ENCODE measurements at regions not wholly inside any gene's neighbourhood (a gene's known extent, or its start where the extent isn't known, plus 50 kb on each side); places are given as distances from the start of the nearest gene placed in this dataset.

DNA sequence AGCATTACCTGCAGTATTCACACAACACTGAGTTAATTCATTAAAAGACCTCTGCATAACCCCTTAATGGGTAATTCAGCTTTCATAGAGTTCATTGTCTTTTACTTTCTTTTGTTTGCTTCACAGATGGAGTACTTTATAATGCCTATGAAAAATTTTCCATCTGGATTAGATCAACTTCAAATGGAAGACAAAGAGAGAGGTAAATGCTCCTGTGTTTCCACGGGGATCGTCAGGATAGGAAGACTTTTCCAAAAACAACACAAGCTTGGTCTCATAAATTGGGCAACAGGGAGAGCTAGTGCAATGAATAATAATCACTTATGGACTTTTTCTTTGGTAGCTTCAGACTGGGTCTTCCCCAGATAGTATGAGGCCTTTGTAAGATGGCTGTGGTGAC is 100.7 kb downstream of the ICOS start:
- no peak for ATAC-seq

DNA sequence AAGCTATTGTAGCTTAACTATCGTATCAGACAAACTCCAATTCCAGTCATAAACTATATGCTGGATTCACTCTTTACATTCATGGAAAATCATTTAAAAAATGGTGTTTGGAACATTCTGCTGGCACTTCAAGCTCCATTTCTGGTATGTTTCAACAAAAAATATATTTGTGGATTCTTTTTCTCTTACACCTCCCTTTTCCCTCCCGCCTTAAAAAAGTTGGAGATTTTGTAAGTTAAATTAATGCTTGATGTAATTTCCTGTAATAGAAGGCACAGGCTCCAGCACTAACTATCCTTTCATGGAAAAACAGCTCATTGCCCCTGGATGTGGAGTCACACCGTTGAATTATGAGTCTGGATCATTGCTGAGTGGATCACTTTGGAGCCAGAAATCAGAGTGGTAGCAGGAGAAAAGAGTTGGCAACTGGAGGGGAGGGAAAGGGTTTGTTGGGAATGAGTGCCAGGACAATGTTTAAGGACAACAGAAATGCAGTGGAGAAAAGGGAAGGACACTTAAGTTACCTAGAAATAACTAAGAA is 102.8 kb downstream of the ICOS start:
- 64 to 69% methylated on average over 3 of the region's 3 CpGs for WGBS, 2 donors
- peaks cover 0 to 10% (median 0%) of the 10 kb centered on the region in 11 donors for H3K9me3 ChIP-seq
- intact Hi-C loops (cut with DNase I) = no loop called here
- no peak overlapping the region for H3K4me3 ChIP-seq
- no peaks in the 10 kb centered on the region for H3K36me3 ChIP-seq
- no peak overlapping the region for H3K27ac ChIP-seq
- ATAC-seq = no peak
- TF ChIP-seq, protein P1, sequence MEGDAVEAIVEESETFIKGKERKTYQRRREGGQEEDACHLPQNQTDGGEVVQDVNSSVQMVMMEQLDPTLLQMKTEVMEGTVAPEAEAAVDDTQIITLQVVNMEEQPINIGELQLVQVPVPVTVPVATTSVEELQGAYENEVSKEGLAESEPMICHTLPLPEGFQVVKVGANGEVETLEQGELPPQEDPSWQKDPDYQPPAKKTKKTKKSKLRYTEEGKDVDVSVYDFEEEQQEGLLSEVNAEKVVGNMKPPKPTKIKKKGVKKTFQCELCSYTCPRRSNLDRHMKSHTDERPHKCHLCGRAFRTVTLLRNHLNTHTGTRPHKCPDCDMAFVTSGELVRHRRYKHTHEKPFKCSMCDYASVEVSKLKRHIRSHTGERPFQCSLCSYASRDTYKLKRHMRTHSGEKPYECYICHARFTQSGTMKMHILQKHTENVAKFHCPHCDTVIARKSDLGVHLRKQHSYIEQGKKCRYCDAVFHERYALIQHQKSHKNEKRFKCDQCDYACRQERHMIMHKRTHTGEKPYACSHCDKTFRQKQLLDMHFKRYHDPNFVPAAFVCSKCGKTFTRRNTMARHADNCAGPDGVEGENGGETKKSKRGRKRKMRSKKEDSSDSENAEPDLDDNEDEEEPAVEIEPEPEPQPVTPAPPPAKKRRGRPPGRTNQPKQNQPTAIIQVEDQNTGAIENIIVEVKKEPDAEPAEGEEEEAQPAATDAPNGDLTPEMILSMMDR (IDR thresholded peaks at IDR 0.05) = no peak
- DNase-seq = no peak
- H3K4me1 ChIP-seq = no peaks in the 10 kb centered on the region
- peaks cover 0 to 6% (median 0%) of the 10 kb centered on the region in 7 donors for H3K27me3 ChIP-seq

More for the DNA sequence above, 100.7 kb downstream of the ICOS start:
- Histone ChIP-seq H3K27me3 (peaks cover 0 to 6% (median 0%) of the 10 kb centered on the region in 7 donors), H3K4me3 (no peak overlapping the region), H3K27ac (no peak overlapping the region), H3K9me3 (peaks cover 0 to 7% (median 0%) of the 10 kb centered on the region in 11 donors), H3K36me3 (no peaks in the 10 kb centered on the region), H3K4me1 (no peaks in the 10 kb centered on the region)
- intact Hi-C loops (cut with DNase I) = no loop called here
- TF ChIP-seq, protein P1 (IDR thresholded peaks at IDR 0.05) = no peak
- 67 to 74% methylated on average over 2 of the region's 2 CpGs for WGBS, 2 donors
- DNase-seq = no peak

DNA sequence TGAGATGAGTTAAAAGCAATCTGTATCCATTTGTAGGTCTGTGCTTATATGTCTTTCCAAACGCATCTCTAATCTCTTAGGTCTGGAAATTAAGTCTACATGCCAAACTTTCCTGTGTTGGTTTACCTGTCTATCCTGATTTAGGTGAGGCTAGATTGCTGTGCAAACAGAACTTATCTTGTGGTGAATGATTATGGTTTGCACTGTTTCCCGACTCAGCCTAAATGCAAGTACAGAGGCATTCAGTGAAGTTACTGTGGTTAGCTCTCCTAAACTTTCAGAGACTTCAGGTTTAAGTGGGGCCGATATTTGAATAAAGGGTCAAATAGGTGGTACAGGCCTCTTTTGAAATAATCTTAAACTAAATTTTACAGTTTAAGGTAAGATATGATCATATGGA is 103.5 kb downstream of the ICOS start:
- TF ChIP-seq, protein P1 (IDR thresholded peaks at IDR 0.05) = no peak
- 82 to 87% methylated on average over 3 of the region's 3 CpGs for WGBS, 2 donors

DNA sequence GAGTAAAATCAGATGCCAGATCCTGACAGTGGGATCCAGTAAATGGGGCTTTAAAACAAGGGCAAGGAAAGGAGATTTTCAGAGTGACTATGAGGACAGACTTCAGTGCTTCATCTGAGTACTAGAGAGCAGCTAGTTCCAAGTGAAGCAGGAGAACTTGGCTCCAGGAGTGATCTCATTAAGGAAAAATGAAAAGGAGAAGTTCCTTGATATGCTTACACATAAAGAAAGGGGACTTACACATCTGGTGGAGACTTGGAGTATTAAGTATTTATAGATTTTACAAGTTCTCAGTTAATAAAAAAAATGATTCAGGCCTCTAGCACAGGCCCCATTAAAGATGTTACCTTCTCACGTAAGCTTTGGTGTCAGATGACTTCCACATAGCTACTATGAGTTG is 105.8 kb downstream of the ICOS start:
- Histone ChIP-seq H3K27ac (no peak overlapping the region), H3K9me3 (peaks cover 0 to 10% (median 0%) of the 10 kb centered on the region in 11 donors), H3K36me3 (no peaks in the 10 kb centered on the region), H3K4me3 (no peak overlapping the region), H3K27me3 (peaks cover 0 to 10% (median 0%) of the 10 kb centered on the region in 7 donors), H3K4me1 (no peaks in the 10 kb centered on the region)
- ATAC-seq (no peak), DNase-seq (no peak)
- intact Hi-C loops (cut with DNase I) = no loop called here
- TF ChIP-seq, protein P1 (IDR thresholded peaks at IDR 0.05) = no peak
- WGBS, 2 donors = 92 to 97% methylated on average over 1 of the region's 1 CpG

More for the DNA sequence above, 103.5 kb downstream of the ICOS start:
- Histone ChIP-seq H3K27me3 (peaks cover 0 to 6% (median 0%) of the 10 kb centered on the region in 7 donors), H3K4me1 (no peaks in the 10 kb centered on the region), H3K36me3 (no peaks in the 10 kb centered on the region), H3K4me3 (no peak overlapping the region), H3K9me3 (peaks cover 0 to 10% (median 0%) of the 10 kb centered on the region in 11 donors), H3K27ac (no peak overlapping the region)
- DNase-seq (no peak), ATAC-seq (no peak)
- intact Hi-C loops (cut with DNase I) = no loop called here

All from heart right ventricle (tissue), 16 donors.